ENCODE measurements at regions not wholly inside any gene's neighbourhood (a gene's known extent, or its start where the extent isn't known, plus 50 kb on each side); places are given as distances from the start of the nearest gene placed in this dataset.

GRCh38 chr14:52202151-52202550, 65.3 kb upstream of the PTGDR start:
- Histone ChIP-seq H2AK5ac (ENCODE audit: low read length) (no peak overlapping the region), H3K23ac (ENCODE audit: low read length) (no peak overlapping the region), H4K5ac (ENCODE audit: low read length) (no peak overlapping the region), H3K9ac (ENCODE audit: low read length) (no peak overlapping the region), H2BK120ac (ENCODE audit: low read depth, low read length) (no peak overlapping the region), H3K56ac (ENCODE audit: low read length) (no peak overlapping the region), H2BK5ac (ENCODE audit: low read length) (no peak overlapping the region), H3K79me2 (ENCODE audit: control insufficient read depth, insufficient read depth, low read length) (no peaks in the 10 kb centered on the region), H2BK15ac (replicated peaks; ENCODE audit: low read depth) (no peak overlapping the region), H3K4me2 (ENCODE audit: low read length) (no peak overlapping the region), H3K27me3 (ENCODE audit: insufficient read depth, low read length, poor library complexity) (no peaks in the 10 kb centered on the region), H3K4me3 (ENCODE audit: low read length) (no peak overlapping the region), H3K36me3 (ENCODE audit: control insufficient read depth, insufficient read depth, low read length) (no peaks in the 10 kb centered on the region), H3K79me1 (ENCODE audit: low read length) (no peaks in the 10 kb centered on the region), H3K4me1 (ENCODE audit: control insufficient read depth, low read depth, low read length) (no peaks in the 10 kb centered on the region), H3K18ac (ENCODE audit: low read length) (no peak overlapping the region), H3K27ac (ENCODE audit: low read depth, low read length) (no peak overlapping the region), H3K4ac (ENCODE audit: low read depth, low read length) (no peak overlapping the region), H4K8ac (ENCODE audit: low read depth, low read length) (no peak overlapping the region)
- DNase-seq: no peak

- Histone ChIP-seq H3K9ac (ENCODE audit: low read length) (no peak overlapping the region), H4K8ac (ENCODE audit: low read depth, low read length) (no peak overlapping the region), H3K4me2 (ENCODE audit: low read length) (no peak overlapping the region), H3K79me2 (ENCODE audit: control insufficient read depth, insufficient read depth, low read length) (no peaks in the 10 kb centered on the region), H3K36me3 (ENCODE audit: control insufficient read depth, insufficient read depth, low read length) (no peaks in the 10 kb centered on the region), H3K27ac (ENCODE audit: low read depth, low read length) (no peak overlapping the region), H3K27me3 (ENCODE audit: insufficient read depth, low read length, poor library complexity) (no peaks in the 10 kb centered on the region), H2BK15ac (replicated peaks; ENCODE audit: low read depth) (no peak overlapping the region), H3K4me1 (ENCODE audit: control insufficient read depth, low read depth, low read length) (no peaks in the 10 kb centered on the region), H4K5ac (ENCODE audit: low read length) (no peak overlapping the region), H3K4me3 (ENCODE audit: low read length) (no peak overlapping the region), H3K79me1 (ENCODE audit: low read length) (no peaks in the 10 kb centered on the region), H2AK5ac (ENCODE audit: low read length) (no peak overlapping the region), H2BK120ac (ENCODE audit: low read depth, low read length) (no peak overlapping the region), H3K56ac (ENCODE audit: low read length) (no peak overlapping the region), H2BK5ac (ENCODE audit: low read length) (no peak overlapping the region), H3K18ac (ENCODE audit: low read length) (no peak overlapping the region), H3K23ac (ENCODE audit: low read length) (no peak overlapping the region), H3K4ac (ENCODE audit: low read depth, low read length) (no peak overlapping the region)
- no CpG with 5 or more reads among the region's 4 CpGs for WGBS (ENCODE audit: extremely low coverage, insufficient coverage, low lambda C conversion rate)
- no peak for DNase-seq
Measured at GRCh38 chr14:52190337-52190931, 77.1 kb upstream of the PTGDR start.

- no peak overlapping the region for H2AK5ac ChIP-seq (ENCODE audit: low read length)
- no CpG with 5 or more reads among the region's 4 CpGs for WGBS (ENCODE audit: extremely low coverage, insufficient coverage, low lambda C conversion rate)
- no peaks in the 10 kb centered on the region for H3K79me1 ChIP-seq (ENCODE audit: low read length)
- no peak overlapping the region for H2BK120ac ChIP-seq (ENCODE audit: low read depth, low read length)
- no peak overlapping the region for H3K4ac ChIP-seq (ENCODE audit: low read depth, low read length)
- H3K23ac ChIP-seq (ENCODE audit: low read length): no peak overlapping the region
- no peak overlapping the region for H4K8ac ChIP-seq (ENCODE audit: low read depth, low read length)
- no peak overlapping the region for H3K56ac ChIP-seq (ENCODE audit: low read length)
- no peak overlapping the region for H4K5ac ChIP-seq (ENCODE audit: low read length)
- H3K27ac ChIP-seq (ENCODE audit: low read depth, low read length): no peak overlapping the region
- no peak overlapping the region for H3K4me3 ChIP-seq (ENCODE audit: low read length)
- no peak overlapping the region for H3K9ac ChIP-seq (ENCODE audit: low read length)
- no peaks in the 10 kb centered on the region for H3K36me3 ChIP-seq (ENCODE audit: control insufficient read depth, insufficient read depth, low read length)
- no peak overlapping the region for H2BK5ac ChIP-seq (ENCODE audit: low read length)
- no peaks in the 10 kb centered on the region for H3K79me2 ChIP-seq (ENCODE audit: control insufficient read depth, insufficient read depth, low read length)
- H3K18ac ChIP-seq (ENCODE audit: low read length): no peak overlapping the region
- no peak overlapping the region for H2BK15ac ChIP-seq (replicated peaks; ENCODE audit: low read depth)
- no peak overlapping the region for H3K4me2 ChIP-seq (ENCODE audit: low read length)
- no peak for DNase-seq
- no peaks in the 10 kb centered on the region for H3K27me3 ChIP-seq (ENCODE audit: insufficient read depth, low read length, poor library complexity)
- no peaks in the 10 kb centered on the region for H3K4me1 ChIP-seq (ENCODE audit: control insufficient read depth, low read depth, low read length)
Measured at GRCh38 chr14:52189325-52189724, 78.2 kb upstream of the PTGDR start.

GRCh38 chr14:52188381-52188780, 79.1 kb upstream of the PTGDR start:
- Histone ChIP-seq H3K27me3 (ENCODE audit: insufficient read depth, low read length, poor library complexity) (no peaks in the 10 kb centered on the region), H3K9ac (ENCODE audit: low read length) (no peak overlapping the region), H3K4me3 (ENCODE audit: low read length) (no peak overlapping the region), H3K79me2 (ENCODE audit: control insufficient read depth, insufficient read depth, low read length) (no peaks in the 10 kb centered on the region), H3K27ac (ENCODE audit: low read depth, low read length) (no peak overlapping the region), H3K4ac (ENCODE audit: low read depth, low read length) (no peak overlapping the region), H2BK120ac (ENCODE audit: low read depth, low read length) (no peak overlapping the region), H3K36me3 (ENCODE audit: control insufficient read depth, insufficient read depth, low read length) (no peaks in the 10 kb centered on the region), H3K23ac (ENCODE audit: low read length) (no peak overlapping the region), H2BK5ac (ENCODE audit: low read length) (no peak overlapping the region), H3K56ac (ENCODE audit: low read length) (no peak overlapping the region), H3K4me2 (ENCODE audit: low read length) (no peak overlapping the region), H3K18ac (ENCODE audit: low read length) (no peak overlapping the region), H4K8ac (ENCODE audit: low read depth, low read length) (no peak overlapping the region), H2AK5ac (ENCODE audit: low read length) (no peak overlapping the region), H2BK15ac (replicated peaks; ENCODE audit: low read depth) (no peak overlapping the region), H4K5ac (ENCODE audit: low read length) (no peak overlapping the region), H3K79me1 (ENCODE audit: low read length) (no peaks in the 10 kb centered on the region), H3K4me1 (ENCODE audit: control insufficient read depth, low read depth, low read length) (no peaks in the 10 kb centered on the region)
- DNase-seq: no peak

GRCh38 chr14:52185178-52185577, 82.3 kb upstream of the PTGDR start:
- Histone ChIP-seq H2AK5ac (ENCODE audit: low read length) (no peak overlapping the region), H3K4ac (ENCODE audit: low read depth, low read length) (no peak overlapping the region), H3K27ac (ENCODE audit: low read depth, low read length) (no peak overlapping the region), H3K79me1 (ENCODE audit: low read length) (no peaks in the 10 kb centered on the region), H3K36me3 (ENCODE audit: control insufficient read depth, insufficient read depth, low read length) (no peaks in the 10 kb centered on the region), H4K5ac (ENCODE audit: low read length) (no peak overlapping the region), H2BK15ac (replicated peaks; ENCODE audit: low read depth) (no peak overlapping the region), H3K4me3 (ENCODE audit: low read length) (no peak overlapping the region), H3K4me1 (ENCODE audit: control insufficient read depth, low read depth, low read length) (no peaks in the 10 kb centered on the region), H3K9ac (ENCODE audit: low read length) (no peak overlapping the region), H3K4me2 (ENCODE audit: low read length) (no peak overlapping the region), H3K23ac (ENCODE audit: low read length) (no peak overlapping the region), H2BK5ac (ENCODE audit: low read length) (no peak overlapping the region), H3K79me2 (ENCODE audit: control insufficient read depth, insufficient read depth, low read length) (no peaks in the 10 kb centered on the region), H3K56ac (ENCODE audit: low read length) (no peak overlapping the region), H3K27me3 (ENCODE audit: insufficient read depth, low read length, poor library complexity) (no peaks in the 10 kb centered on the region), H4K8ac (ENCODE audit: low read depth, low read length) (no peak overlapping the region), H3K18ac (ENCODE audit: low read length) (no peak overlapping the region), H2BK120ac (ENCODE audit: low read depth, low read length) (no peak overlapping the region)
- no peak for DNase-seq
- no CpG with 5 or more reads among the region's 3 CpGs for WGBS (ENCODE audit: extremely low coverage, insufficient coverage, low lambda C conversion rate)

- Histone ChIP-seq H3K27me3 (ENCODE audit: insufficient read depth, low read length, poor library complexity) (no peaks in the 10 kb centered on the region), H4K8ac (ENCODE audit: low read depth, low read length) (no peak overlapping the region), H3K56ac (ENCODE audit: low read length) (no peak overlapping the region), H3K27ac (ENCODE audit: low read depth, low read length) (no peak overlapping the region), H2BK15ac (replicated peaks; ENCODE audit: low read depth) (no peak overlapping the region), H3K79me1 (ENCODE audit: low read length) (no peaks in the 10 kb centered on the region), H3K18ac (ENCODE audit: low read length) (no peak overlapping the region), H2BK120ac (ENCODE audit: low read depth, low read length) (no peak overlapping the region), H3K4me1 (ENCODE audit: control insufficient read depth, low read depth, low read length) (no peaks in the 10 kb centered on the region), H4K5ac (ENCODE audit: low read length) (no peak overlapping the region), H3K23ac (ENCODE audit: low read length) (no peak overlapping the region), H3K4me2 (ENCODE audit: low read length) (no peak overlapping the region), H3K79me2 (ENCODE audit: control insufficient read depth, insufficient read depth, low read length) (no peaks in the 10 kb centered on the region), H3K9ac (ENCODE audit: low read length) (no peak overlapping the region), H3K4ac (ENCODE audit: low read depth, low read length) (no peak overlapping the region), H2BK5ac (ENCODE audit: low read length) (no peak overlapping the region), H3K4me3 (ENCODE audit: low read length) (no peak overlapping the region), H2AK5ac (ENCODE audit: low read length) (no peak overlapping the region), H3K36me3 (ENCODE audit: control insufficient read depth, insufficient read depth, low read length) (no peaks in the 10 kb centered on the region)
- no CpG with 5 or more reads among the region's 2 CpGs for WGBS (ENCODE audit: extremely low coverage, insufficient coverage, low lambda C conversion rate)
- DNase-seq: no peak
Measured at GRCh38 chr14:52182853-52183252, 84.6 kb upstream of the PTGDR start.

Data from mesendoderm (in vitro differentiated cells).